Inflammatory macrophage treated with lipopolysaccharide for 1 hour (primary cell): ENCODE measurements at regions not wholly inside any gene's neighbourhood (a gene's known extent, or its start where the extent isn't known, plus 50 kb on each side); places are given as distances from the start of the nearest gene placed in this dataset.
"Not testable (repeated sequence)": the region's sequence is repeated elsewhere in the genome, so short reads cannot be mapped to it uniquely, and the experiment has no call there.

Experiments used
- DNase-seq, 2 donors: peaks; one replicate each; pipeline ENCODE4 v3.0.0-alpha.2; 2020 to 2022

GRCh38 chr1:148261684-148262083 lies 109.6 kb upstream of the NBPF11 start:
- not testable (repeated sequence) for DNase-seq

GRCh38 chr1:148257886-148258285 lies 105.8 kb upstream of the NBPF11 start:
- not testable (repeated sequence) for DNase-seq

- DNase-seq, result peak; percentile 17 to 23
Measured at GRCh38 chr1:148254611-148255429, 102.7 kb upstream of the NBPF11 start.

GRCh38 chr1:148253808-148254207 lies 101.7 kb upstream of the NBPF11 start:
- DNase-seq, result peak in 1 of 2 donors; percentile 12

- DNase-seq, result not testable (repeated sequence)
Measured at GRCh38 chr1:148248798-148249197, 96.7 kb upstream of the NBPF11 start.

GRCh38 chr1:148246258-148246861 lies 94.3 kb upstream of the NBPF11 start:
- DNase-seq, result not testable (repeated sequence)

GRCh38 chr1:148245843-148246242 lies 93.8 kb upstream of the NBPF11 start:
- DNase-seq, result not testable (repeated sequence)

GRCh38 chr1:148245443-148245842 lies 93.4 kb upstream of the NBPF11 start:
- not testable (repeated sequence) for DNase-seq

- DNase-seq, result not testable (repeated sequence)
Measured at GRCh38 chr1:148233250-148233649, 81.2 kb upstream of the NBPF11 start.

GRCh38 chr1:148228846-148229245 lies 76.8 kb upstream of the NBPF11 start:
- DNase-seq, result not testable (repeated sequence)

GRCh38 chr1:148222399-148223159 lies 70.5 kb upstream of the NBPF11 start:
- not testable (repeated sequence) for DNase-seq

- DNase-seq, result not testable (repeated sequence)
Measured at GRCh38 chr1:148221593-148221992, 69.5 kb upstream of the NBPF11 start.

- not testable (repeated sequence) for DNase-seq
Measured at GRCh38 chr1:148219229-148219628, 67.1 kb upstream of the NBPF11 start.

- DNase-seq, result not testable (repeated sequence)
Measured at GRCh38 chr1:148211191-148211590, 59.1 kb upstream of the NBPF11 start.

- not testable (repeated sequence) for DNase-seq
Measured at GRCh38 chr1:148210624-148211023, 58.5 kb upstream of the NBPF11 start.

- not testable (repeated sequence) for DNase-seq
Measured at GRCh38 chr1:148210166-148210565, 58.1 kb upstream of the NBPF11 start.

GRCh38 chr1:148202013-148202412 lies 49.9 kb upstream of the NBPF11 start:
- not testable (repeated sequence) for DNase-seq
